Muscle layer of duodenum (tissue), 2 donors: ENCODE measurements at regions not wholly inside any gene's neighbourhood (a gene's known extent, or its start where the extent isn't known, plus 50 kb on each side); places are given as distances from the start of the nearest gene placed in this dataset.
"Not testable (repeated sequence)": the region's sequence is repeated elsewhere in the genome, so short reads cannot be mapped to it uniquely, and the experiment has no call there.

Source experiments
- H3K27ac ChIP-seq: one replicate; pipeline ENCODE4 v1.7.0; 2013; ENCODE audit warnings: mild to moderate bottlenecking, low read length
- H3K27me3 ChIP-seq: one replicate; pipeline ENCODE4 v1.7.0; 2013; ENCODE audit warnings: low read depth, mild to moderate bottlenecking, control low read depth, low read length
- H3K36me3 ChIP-seq, 2 donors: one replicate each; pipeline ENCODE4 v1.7.0; 2013; ENCODE audit warnings: low read length in 2 of 2, control low read depth in 1 of 2, mild to moderate bottlenecking in 1 of 2; ENCODE audit not compliant: insufficient read depth in 2 of 2, control insufficient read depth in 1 of 2
- H3K4me1 ChIP-seq, 2 donors: one replicate each; pipeline ENCODE4 v1.7.0; 2013; ENCODE audit warnings: low read length in 2 of 2, mild to moderate bottlenecking in 2 of 2, control low read depth in 1 of 2, moderate library complexity in 1 of 2; ENCODE audit not compliant: insufficient read depth in 2 of 2, control insufficient read depth in 1 of 2
- H3K4me3 ChIP-seq, 2 donors: one replicate each; pipeline ENCODE4 v1.7.0; 2013; ENCODE audit warnings: low read length in 2 of 2, low read depth in 1 of 2, mild to moderate bottlenecking in 1 of 2
- H3K9me3 ChIP-seq, 2 donors: one replicate each; pipeline ENCODE4 v1.7.0; 2013; ENCODE audit warnings: low read length in 2 of 2, control low read depth in 1 of 2, mild to moderate bottlenecking in 1 of 2; ENCODE audit not compliant: control insufficient read depth in 1 of 2
- donor health status: healthy.

- no peak overlapping the region for H3K27ac ChIP-seq
- peaks cover 0 to 24% of the 10 kb centered on the region in 2 donors for H3K4me1 ChIP-seq
- no peak overlapping the region for H3K4me3 ChIP-seq
- no peaks in the 10 kb centered on the region for H3K9me3 ChIP-seq
- H3K27me3 ChIP-seq: no peaks in the 10 kb centered on the region
- no peaks in the 10 kb centered on the region for H3K36me3 ChIP-seq
Measured at GRCh38 chr9:129432297-129433154, 188.4 kb downstream of the C9orf50 start.

DNA sequence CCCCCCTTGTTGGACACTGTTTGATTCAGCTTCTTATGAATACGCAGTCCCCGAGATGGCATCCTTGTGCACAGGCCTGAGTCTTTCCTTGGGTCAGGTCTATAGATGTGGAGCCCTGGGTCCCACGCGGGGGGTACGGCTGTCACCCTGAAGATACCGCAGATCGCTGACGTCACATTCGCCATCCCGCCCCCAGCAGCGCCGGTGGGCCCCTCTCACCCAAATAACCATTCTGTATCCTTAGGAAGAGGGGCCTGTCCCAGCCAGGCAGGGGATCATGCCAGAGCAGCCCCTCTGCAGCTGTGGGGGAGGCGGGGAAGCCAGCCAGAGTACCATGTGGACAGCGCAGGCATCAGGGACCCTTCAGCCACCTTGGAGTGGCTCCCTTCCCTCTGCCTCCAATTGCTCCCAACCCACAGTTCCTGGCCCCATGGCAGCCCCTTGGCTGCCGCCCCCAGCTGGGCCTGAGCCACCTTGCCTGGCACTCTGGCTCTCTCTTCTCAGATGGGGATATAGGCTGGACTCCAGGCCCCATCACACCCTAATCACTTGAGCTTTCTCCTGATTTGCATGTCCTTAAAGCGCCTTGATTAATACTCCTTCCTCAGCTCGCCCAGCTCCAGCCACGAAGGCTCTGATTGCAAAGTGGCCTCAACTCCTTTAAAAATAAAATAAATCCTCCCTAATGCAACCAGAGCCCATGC lies 189.8 kb downstream of the C9orf50 start:
- Histone ChIP-seq H3K27me3 (no peaks in the 10 kb centered on the region), H3K36me3 (no peaks in the 10 kb centered on the region), H3K9me3 (no peaks in the 10 kb centered on the region), H3K27ac (no peak overlapping the region), H3K4me3 (no peak overlapping the region), H3K4me1 (peaks cover 0 to 11% of the 10 kb centered on the region in 2 donors)

GRCh38 chr9:129428864-129429577 lies 191.9 kb downstream of the C9orf50 start:
- Histone ChIP-seq H3K4me3 (no peak overlapping the region), H3K27me3 (no peaks in the 10 kb centered on the region), H3K36me3 (no peaks in the 10 kb centered on the region), H3K27ac (no peak overlapping the region), H3K9me3 (no peaks in the 10 kb centered on the region), H3K4me1 (peaks cover 0 to 9% of the 10 kb centered on the region in 2 donors)

GRCh38 chr9:129427149-129427548 lies 193.8 kb downstream of the C9orf50 start:
- Histone ChIP-seq H3K36me3 (no peaks in the 10 kb centered on the region), H3K4me1 (peaks cover 0 to 9% of the 10 kb centered on the region in 2 donors), H3K9me3 (no peaks in the 10 kb centered on the region), H3K27ac (no peak overlapping the region), H3K4me3 (no peak overlapping the region), H3K27me3 (no peaks in the 10 kb centered on the region)

- H3K27me3 ChIP-seq, H3K9me3 ChIP-seq, H3K4me1 ChIP-seq, H3K27ac ChIP-seq, H3K36me3 ChIP-seq, H3K4me3 ChIP-seq: not testable (repeated sequence)
Measured at GRCh38 chr9:129423755-129424154, 197.1 kb downstream of the C9orf50 start.

- H3K27ac ChIP-seq: no peak overlapping the region
- no peak overlapping the region for H3K4me3 ChIP-seq
Measured at GRCh38 chr9:129423216-129423615, 197.7 kb downstream of the C9orf50 start.

GRCh38 chr9:129422843-129423192 lies 198.1 kb downstream of the C9orf50 start:
- Histone ChIP-seq H3K27me3 (no peaks in the 10 kb centered on the region), H3K4me1 (no peaks in the 10 kb centered on the region), H3K27ac (no peak overlapping the region), H3K9me3 (no peaks in the 10 kb centered on the region), H3K36me3 (no peaks in the 10 kb centered on the region), H3K4me3 (no peak overlapping the region)

More at GRCh38 chr9:129423216-129423615, 197.7 kb downstream of the C9orf50 start:
- Histone ChIP-seq H3K9me3 (no peaks in the 10 kb centered on the region), H3K4me1 (no peaks in the 10 kb centered on the region), H3K36me3 (no peaks in the 10 kb centered on the region), H3K27me3 (no peaks in the 10 kb centered on the region)

DNA sequence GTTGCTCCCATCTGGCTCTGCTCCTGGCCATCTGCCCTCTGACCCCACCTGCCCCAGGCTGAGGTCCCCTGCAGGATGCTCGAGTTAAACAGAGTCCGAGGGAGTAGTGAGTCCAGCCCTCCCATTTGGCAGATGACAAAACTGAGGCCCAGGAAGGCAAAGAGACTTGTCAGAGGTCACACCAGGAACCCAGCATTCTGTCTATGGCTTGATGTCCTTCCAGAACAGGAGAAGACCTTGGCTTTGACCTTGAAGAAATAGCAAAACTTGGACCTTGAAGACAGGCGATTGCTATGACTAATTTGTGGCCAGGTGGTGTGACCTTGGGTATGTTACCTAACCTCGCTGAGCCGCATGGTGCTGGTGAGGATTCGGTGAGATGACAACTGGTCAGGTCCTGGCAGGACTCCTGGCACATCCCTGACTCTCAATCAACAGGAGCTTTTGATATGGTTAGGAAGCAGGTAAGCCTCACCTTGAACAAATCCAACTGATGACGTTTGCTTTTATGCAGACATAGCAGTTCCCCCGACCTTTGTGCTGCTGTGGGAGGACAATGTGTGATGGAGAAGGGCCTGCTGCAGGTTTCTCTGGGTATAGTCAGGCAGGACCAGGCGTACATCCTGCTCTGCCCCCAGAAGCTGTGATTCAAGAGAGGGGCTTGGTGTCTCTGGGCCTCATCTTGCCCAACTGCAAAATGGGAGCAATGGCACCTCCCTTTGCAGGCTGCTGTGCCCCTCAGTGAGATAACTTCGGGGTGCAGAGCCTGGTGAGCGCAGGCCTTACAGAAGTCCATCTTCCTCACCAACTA lies 198.7 kb downstream of the C9orf50 start:
- Histone ChIP-seq H3K4me3 (no peak overlapping the region), H3K4me1 (no peaks in the 10 kb centered on the region), H3K27ac (no peak overlapping the region), H3K36me3 (no peaks in the 10 kb centered on the region), H3K27me3 (no peaks in the 10 kb centered on the region), H3K9me3 (no peaks in the 10 kb centered on the region)

DNA sequence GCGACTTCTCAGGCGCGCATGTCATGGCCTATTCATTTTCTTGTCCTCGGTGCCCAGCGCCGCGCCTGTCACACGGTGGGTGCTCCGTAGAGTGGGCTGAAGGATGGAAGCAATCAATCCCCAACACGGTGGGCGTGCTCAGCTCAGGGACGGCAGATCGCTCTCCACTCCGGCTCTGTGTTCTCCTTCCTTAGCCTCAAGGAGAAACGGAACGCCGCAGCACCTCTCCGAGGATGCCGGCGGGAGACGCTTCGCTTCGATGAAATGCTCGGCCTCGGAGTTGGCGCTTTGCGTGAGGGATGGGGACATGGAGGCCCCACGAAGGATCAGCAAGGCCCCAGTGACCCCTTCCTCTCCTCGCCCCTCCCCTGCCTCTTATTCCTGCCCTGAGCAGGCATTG lies 199.5 kb downstream of the C9orf50 start:
- H3K27ac ChIP-seq: no peak overlapping the region
- no peaks in the 10 kb centered on the region for H3K4me1 ChIP-seq
- H3K27me3 ChIP-seq: no peaks in the 10 kb centered on the region

DNA sequence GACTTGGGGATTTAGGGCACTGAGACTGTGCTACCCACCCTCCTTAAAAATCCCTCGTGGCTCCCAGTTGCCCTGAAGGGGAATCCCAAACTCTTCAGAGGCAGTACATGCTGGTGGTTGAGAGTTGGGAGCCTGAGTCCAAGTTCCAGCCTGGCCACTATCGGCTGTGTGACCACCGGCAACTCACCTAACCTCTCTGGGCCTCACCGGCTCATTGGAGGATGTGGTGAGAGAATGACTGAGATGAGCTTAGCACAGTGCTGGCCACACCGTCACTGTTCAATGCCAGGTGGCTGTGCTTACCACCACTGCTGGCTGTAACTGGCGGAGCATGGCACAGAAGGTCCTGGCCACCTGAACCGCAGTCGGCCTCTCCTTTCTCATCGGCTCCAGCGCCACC lies 200.2 kb downstream of the C9orf50 start:
- H3K27ac ChIP-seq: no peak overlapping the region
- H3K9me3 ChIP-seq: no peaks in the 10 kb centered on the region
- H3K36me3 ChIP-seq: no peaks in the 10 kb centered on the region
- H3K27me3 ChIP-seq: no peaks in the 10 kb centered on the region
- H3K4me1 ChIP-seq: no peaks in the 10 kb centered on the region
- no peak overlapping the region for H3K4me3 ChIP-seq

More for the DNA sequence above, 199.5 kb downstream of the C9orf50 start:
- no peak overlapping the region for H3K4me3 ChIP-seq
- H3K9me3 ChIP-seq: no peaks in the 10 kb centered on the region
- no peaks in the 10 kb centered on the region for H3K36me3 ChIP-seq
